GM06990 (cell line): ENCODE measurements at regions not wholly inside any gene's neighbourhood (a gene's known extent, or its start where the extent isn't known, plus 50 kb on each side); places are given as distances from the start of the nearest gene placed in this dataset.
"Not testable (repeated sequence)": the region's sequence is repeated elsewhere in the genome, so short reads cannot be mapped to it uniquely, and the experiment has no call there.

Experiments used
- DNase-seq: peaks from one replicate; pipeline ENCODE4 v3.0.0-alpha.2; 2011; ENCODE audit not compliant: insufficient read length; ENCODE audit errors: extremely low read depth
- H3K27me3 ChIP-seq: replicated peaks from 2 replicates; pipeline ENCODE4 v1.6.0; 2011; ENCODE audit warnings: low read length; ENCODE audit not compliant: control insufficient read depth, insufficient read depth
- H3K36me3 ChIP-seq: 2 replicates; pipeline ENCODE4 v1.5.1; 2011; ENCODE audit warnings: low read length; ENCODE audit not compliant: control insufficient read depth, insufficient read depth
- H3K4me3 ChIP-seq: replicated peaks from 2 replicates; pipeline ENCODE4 v1.5.1; 2011; ENCODE audit warnings: low read depth, mild to moderate bottlenecking, control low read depth, low read length
- CTCF ChIP-seq: IDR thresholded peaks from 2 replicates; pipeline ENCODE4 v1.5.1; 2011; ENCODE audit warnings: low read length, control low read depth, mild to moderate bottlenecking, inconsistent platforms; ENCODE audit not compliant: insufficient read depth, poor library complexity, severe bottlenecking

- Histone ChIP-seq H3K4me3 (no peak overlapping the region), H3K27me3 (no peaks in the 10 kb centered on the region), H3K36me3 (no peaks in the 10 kb centered on the region)
- DNase-seq: no peak
- TF ChIP-seq CTCF: no peak
Observed at GRCh38 chr2:192947352-192947751, 752.6 kb upstream of the TMEFF2 start.

- TF ChIP-seq CTCF: no peak
- Histone ChIP-seq H3K27me3 (no peaks in the 10 kb centered on the region), H3K36me3 (no peaks in the 10 kb centered on the region), H3K4me3 (no peak overlapping the region)
- DNase-seq: no peak
Observed at GRCh38 chr2:192940767-192941166, 746.0 kb upstream of the TMEFF2 start.

- no peak for DNase-seq
- no peaks in the 10 kb centered on the region for H3K36me3 ChIP-seq
- TF ChIP-seq CTCF: no peak
- H3K4me3 ChIP-seq: no peak overlapping the region
- no peaks in the 10 kb centered on the region for H3K27me3 ChIP-seq
Observed at GRCh38 chr2:192932376-192932775, 737.6 kb upstream of the TMEFF2 start.

GRCh38 chr2:192921631-192922030 lies 726.9 kb upstream of the TMEFF2 start:
- not testable (repeated sequence) for H3K27me3 ChIP-seq, H3K4me3 ChIP-seq, DNase-seq, H3K36me3 ChIP-seq

- no peak for DNase-seq
- Histone ChIP-seq H3K4me3 (no peak overlapping the region), H3K36me3 (no peaks in the 10 kb centered on the region), H3K27me3 (no peaks in the 10 kb centered on the region)
- TF ChIP-seq CTCF: no peak
Observed at GRCh38 chr2:192901446-192901845, 706.7 kb upstream of the TMEFF2 start.

GRCh38 chr2:192899466-192899865 lies 704.7 kb upstream of the TMEFF2 start:
- no peak overlapping the region for H3K4me3 ChIP-seq
- H3K36me3 ChIP-seq: no peaks in the 10 kb centered on the region
- DNase-seq: no peak
- H3K27me3 ChIP-seq: no peaks in the 10 kb centered on the region
- no peak for TF ChIP-seq CTCF

- DNase-seq: not testable (repeated sequence)
Observed at GRCh38 chr2:192893976-192894375, 699.2 kb upstream of the TMEFF2 start.

More at GRCh38 chr2:192893976-192894375, 699.2 kb upstream of the TMEFF2 start:
- not testable (repeated sequence) for H3K27me3 ChIP-seq, H3K4me3 ChIP-seq, H3K36me3 ChIP-seq
